HCT116 (cell line): ENCODE measurements at regions not wholly inside any gene's neighbourhood (a gene's known extent, or its start where the extent isn't known, plus 50 kb on each side); places are given as distances from the start of the nearest gene placed in this dataset.

Source experiments
- EZH2phosphoT487 ChIP-seq: fragments of 200-600 bp; IDR thresholded peaks from 2 replicates; pipeline ENCODE4 v1.6.1; 2018; ENCODE audit warnings: antibody characterized with exemption, borderline replicate concordance
- POLR2A ChIP-seq: IDR thresholded peaks from 2 replicates; pipeline ENCODE4 v1.7.0; 2011; ENCODE audit warnings: borderline replicate concordance; ENCODE audit not compliant: insufficient read depth, insufficient read length; ENCODE audit errors: extremely low read depth
- YY1 ChIP-seq: IDR thresholded peaks from 2 replicates; pipeline ENCODE4 v1.6.1; 2011; ENCODE audit warnings: low read length, low read depth, moderate library complexity, mild to moderate bottlenecking; ENCODE audit not compliant: insufficient replicate concordance; ENCODE audit errors: extremely low read depth
- ZNF274 ChIP-seq: fragments of 200-500 bp; sonication (Bioruptor generic); IDR thresholded peaks from 2 replicates; pipeline ENCODE4 v1.6.1; 2014; ENCODE audit warnings: mild to moderate bottlenecking, low read depth, low read length, inconsistent platforms
- TF ChIP-seq, protein P1 (sequence below), 3 experiments: fragments of 200-600 bp in 1 of 3; sonication (generic) in 1 of 3; IDR thresholded peaks in 2 of 3; conservative IDR thresholded peaks in 1 of 3; 2 replicates each; pipeline ENCODE4 v1.5.1; 2012 to 2017; ENCODE audit warnings: low read depth in 2 of 3, low read length in 2 of 3, antibody characterized with exemption in 1 of 3, borderline replicate concordance in 1 of 3, control low read depth in 1 of 3, mild to moderate bottlenecking in 1 of 3, mixed read lengths in 1 of 3, mixed run types in 1 of 3, moderate library complexity in 1 of 3; ENCODE audit not compliant: insufficient read depth in 1 of 3

DNA sequence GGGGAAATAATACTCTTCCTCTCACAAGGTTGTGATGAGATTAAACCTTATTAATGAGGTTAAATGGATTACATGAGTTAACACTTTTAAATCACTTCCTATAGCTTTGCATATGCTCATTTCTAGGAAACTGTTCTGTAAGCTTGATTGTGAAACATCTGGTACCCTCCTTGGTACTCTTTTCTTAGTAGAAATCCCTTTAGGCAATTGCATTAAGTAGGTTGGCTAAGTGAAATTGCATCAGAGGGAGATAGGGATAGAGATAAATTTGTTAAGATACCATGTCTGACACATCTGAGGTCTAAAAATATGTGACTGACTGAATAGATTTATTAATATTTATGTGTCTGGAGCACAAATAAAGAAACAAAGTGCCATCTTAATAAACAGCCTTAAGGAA, 275.9 kb upstream of the MAP2 start:
- TF ChIP-seq ZNF274 = no peak
- TF ChIP-seq YY1 = no peak
- TF ChIP-seq, protein P1, sequence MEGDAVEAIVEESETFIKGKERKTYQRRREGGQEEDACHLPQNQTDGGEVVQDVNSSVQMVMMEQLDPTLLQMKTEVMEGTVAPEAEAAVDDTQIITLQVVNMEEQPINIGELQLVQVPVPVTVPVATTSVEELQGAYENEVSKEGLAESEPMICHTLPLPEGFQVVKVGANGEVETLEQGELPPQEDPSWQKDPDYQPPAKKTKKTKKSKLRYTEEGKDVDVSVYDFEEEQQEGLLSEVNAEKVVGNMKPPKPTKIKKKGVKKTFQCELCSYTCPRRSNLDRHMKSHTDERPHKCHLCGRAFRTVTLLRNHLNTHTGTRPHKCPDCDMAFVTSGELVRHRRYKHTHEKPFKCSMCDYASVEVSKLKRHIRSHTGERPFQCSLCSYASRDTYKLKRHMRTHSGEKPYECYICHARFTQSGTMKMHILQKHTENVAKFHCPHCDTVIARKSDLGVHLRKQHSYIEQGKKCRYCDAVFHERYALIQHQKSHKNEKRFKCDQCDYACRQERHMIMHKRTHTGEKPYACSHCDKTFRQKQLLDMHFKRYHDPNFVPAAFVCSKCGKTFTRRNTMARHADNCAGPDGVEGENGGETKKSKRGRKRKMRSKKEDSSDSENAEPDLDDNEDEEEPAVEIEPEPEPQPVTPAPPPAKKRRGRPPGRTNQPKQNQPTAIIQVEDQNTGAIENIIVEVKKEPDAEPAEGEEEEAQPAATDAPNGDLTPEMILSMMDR (IDR thresholded peaks at IDR 0.05 in 2 of 3, conservative IDR thresholded peaks at IDR 0.05 in 1 of 3; ENCODE audit: borderline replicate concordance in 1 of 3, insufficient read depth in 1 of 3, low read depth in 2 of 3, low read length in 2 of 3) = no peak
- TF ChIP-seq POLR2A = no peak
- TF ChIP-seq EZH2phosphoT487 = no peak
